ENCODE measurements at regions not wholly inside any gene's neighbourhood (a gene's known extent, or its start where the extent isn't known, plus 50 kb on each side); places are given as distances from the start of the nearest gene placed in this dataset.
"Not testable (repeated sequence)": the region's sequence is repeated elsewhere in the genome, so short reads cannot be mapped to it uniquely, and the experiment has no call there.

DNA sequence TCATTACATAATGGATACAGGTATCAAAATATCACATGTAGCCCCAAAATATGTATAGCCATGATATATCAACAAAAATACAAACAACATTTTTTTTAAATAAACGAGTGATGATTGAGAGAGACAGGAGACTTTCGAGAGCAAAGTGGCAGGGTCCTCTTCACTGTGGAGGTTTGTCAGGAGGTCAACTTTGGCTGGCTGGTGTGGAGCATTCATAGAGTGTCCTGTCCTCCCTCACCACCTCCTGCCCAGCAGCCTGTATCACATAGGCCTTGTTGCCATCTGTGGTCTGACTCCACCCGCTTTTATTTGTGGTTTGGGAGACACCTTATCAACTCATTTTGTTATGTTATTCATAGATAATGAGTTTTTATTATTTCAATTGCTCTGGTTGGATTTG, 206.9 kb downstream of the SYK start:
- no peak overlapping the region for H3K4me3 ChIP-seq (replicated peaks; ENCODE audit: insufficient read depth, low read length)
- no peak for TF ChIP-seq SPI1 (IDR thresholded peaks at IDR 0.05; ENCODE audit: borderline replicate concordance, low read depth)

DNA sequence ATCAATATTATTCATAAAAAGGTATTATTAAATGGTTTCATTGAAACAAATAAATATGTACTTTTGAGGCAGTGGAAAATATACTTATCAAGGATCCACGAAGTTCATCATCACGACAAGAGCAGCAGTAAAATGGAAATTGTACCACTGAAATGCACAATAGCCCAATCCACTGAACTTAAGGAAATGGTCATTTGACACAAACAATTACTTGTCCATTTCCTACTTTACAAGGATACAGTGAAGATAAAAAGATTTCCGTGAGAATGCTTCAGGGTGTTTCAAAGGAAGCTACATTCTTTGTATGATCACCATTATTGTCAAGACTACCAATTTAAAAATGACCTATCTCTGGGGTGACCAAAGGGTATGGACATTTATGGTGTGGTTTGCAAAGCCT, 210.3 kb downstream of the SYK start:
- TF ChIP-seq POLR2AphosphoS5 (IDR thresholded peaks at IDR 0.05; ENCODE audit: low read depth): no peak
- TF ChIP-seq, protein P1, sequence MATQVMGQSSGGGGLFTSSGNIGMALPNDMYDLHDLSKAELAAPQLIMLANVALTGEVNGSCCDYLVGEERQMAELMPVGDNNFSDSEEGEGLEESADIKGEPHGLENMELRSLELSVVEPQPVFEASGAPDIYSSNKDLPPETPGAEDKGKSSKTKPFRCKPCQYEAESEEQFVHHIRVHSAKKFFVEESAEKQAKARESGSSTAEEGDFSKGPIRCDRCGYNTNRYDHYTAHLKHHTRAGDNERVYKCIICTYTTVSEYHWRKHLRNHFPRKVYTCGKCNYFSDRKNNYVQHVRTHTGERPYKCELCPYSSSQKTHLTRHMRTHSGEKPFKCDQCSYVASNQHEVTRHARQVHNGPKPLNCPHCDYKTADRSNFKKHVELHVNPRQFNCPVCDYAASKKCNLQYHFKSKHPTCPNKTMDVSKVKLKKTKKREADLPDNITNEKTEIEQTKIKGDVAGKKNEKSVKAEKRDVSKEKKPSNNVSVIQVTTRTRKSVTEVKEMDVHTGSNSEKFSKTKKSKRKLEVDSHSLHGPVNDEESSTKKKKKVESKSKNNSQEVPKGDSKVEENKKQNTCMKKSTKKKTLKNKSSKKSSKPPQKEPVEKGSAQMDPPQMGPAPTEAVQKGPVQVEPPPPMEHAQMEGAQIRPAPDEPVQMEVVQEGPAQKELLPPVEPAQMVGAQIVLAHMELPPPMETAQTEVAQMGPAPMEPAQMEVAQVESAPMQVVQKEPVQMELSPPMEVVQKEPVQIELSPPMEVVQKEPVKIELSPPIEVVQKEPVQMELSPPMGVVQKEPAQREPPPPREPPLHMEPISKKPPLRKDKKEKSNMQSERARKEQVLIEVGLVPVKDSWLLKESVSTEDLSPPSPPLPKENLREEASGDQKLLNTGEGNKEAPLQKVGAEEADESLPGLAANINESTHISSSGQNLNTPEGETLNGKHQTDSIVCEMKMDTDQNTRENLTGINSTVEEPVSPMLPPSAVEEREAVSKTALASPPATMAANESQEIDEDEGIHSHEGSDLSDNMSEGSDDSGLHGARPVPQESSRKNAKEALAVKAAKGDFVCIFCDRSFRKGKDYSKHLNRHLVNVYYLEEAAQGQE (IDR thresholded peaks at IDR 0.05; ENCODE audit: insufficient replicate concordance, low read depth): no peak
- TF ChIP-seq GABPA (IDR thresholded peaks at IDR 0.05; ENCODE audit: low read depth): no peak
- no peak for TF ChIP-seq SPI1 (IDR thresholded peaks at IDR 0.05; ENCODE audit: borderline replicate concordance, low read depth)
- TF ChIP-seq, protein P2, sequence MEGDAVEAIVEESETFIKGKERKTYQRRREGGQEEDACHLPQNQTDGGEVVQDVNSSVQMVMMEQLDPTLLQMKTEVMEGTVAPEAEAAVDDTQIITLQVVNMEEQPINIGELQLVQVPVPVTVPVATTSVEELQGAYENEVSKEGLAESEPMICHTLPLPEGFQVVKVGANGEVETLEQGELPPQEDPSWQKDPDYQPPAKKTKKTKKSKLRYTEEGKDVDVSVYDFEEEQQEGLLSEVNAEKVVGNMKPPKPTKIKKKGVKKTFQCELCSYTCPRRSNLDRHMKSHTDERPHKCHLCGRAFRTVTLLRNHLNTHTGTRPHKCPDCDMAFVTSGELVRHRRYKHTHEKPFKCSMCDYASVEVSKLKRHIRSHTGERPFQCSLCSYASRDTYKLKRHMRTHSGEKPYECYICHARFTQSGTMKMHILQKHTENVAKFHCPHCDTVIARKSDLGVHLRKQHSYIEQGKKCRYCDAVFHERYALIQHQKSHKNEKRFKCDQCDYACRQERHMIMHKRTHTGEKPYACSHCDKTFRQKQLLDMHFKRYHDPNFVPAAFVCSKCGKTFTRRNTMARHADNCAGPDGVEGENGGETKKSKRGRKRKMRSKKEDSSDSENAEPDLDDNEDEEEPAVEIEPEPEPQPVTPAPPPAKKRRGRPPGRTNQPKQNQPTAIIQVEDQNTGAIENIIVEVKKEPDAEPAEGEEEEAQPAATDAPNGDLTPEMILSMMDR (IDR thresholded peaks at IDR 0.05; ENCODE audit: insufficient read depth, low read length): no peak
- no peak for DNase-seq (ENCODE audit: low read depth in 1 of 2, low spot score in 1 of 2)
- Histone ChIP-seq H3K27me3 (ENCODE audit: insufficient read depth, poor library complexity, severe bottlenecking) (no peaks in the 10 kb centered on the region), H3K27ac (replicated peaks) (no peak overlapping the region), H3K4me3 (replicated peaks; ENCODE audit: insufficient read depth, low read length) (no peak overlapping the region)

More for the DNA sequence above, 206.9 kb downstream of the SYK start:
- DNase-seq (ENCODE audit: low read depth in 1 of 2, low spot score in 1 of 2): no peak
- Histone ChIP-seq H3K27ac (replicated peaks) (no peak overlapping the region), H3K27me3 (ENCODE audit: insufficient read depth, poor library complexity, severe bottlenecking) (no peaks in the 10 kb centered on the region)

DNA sequence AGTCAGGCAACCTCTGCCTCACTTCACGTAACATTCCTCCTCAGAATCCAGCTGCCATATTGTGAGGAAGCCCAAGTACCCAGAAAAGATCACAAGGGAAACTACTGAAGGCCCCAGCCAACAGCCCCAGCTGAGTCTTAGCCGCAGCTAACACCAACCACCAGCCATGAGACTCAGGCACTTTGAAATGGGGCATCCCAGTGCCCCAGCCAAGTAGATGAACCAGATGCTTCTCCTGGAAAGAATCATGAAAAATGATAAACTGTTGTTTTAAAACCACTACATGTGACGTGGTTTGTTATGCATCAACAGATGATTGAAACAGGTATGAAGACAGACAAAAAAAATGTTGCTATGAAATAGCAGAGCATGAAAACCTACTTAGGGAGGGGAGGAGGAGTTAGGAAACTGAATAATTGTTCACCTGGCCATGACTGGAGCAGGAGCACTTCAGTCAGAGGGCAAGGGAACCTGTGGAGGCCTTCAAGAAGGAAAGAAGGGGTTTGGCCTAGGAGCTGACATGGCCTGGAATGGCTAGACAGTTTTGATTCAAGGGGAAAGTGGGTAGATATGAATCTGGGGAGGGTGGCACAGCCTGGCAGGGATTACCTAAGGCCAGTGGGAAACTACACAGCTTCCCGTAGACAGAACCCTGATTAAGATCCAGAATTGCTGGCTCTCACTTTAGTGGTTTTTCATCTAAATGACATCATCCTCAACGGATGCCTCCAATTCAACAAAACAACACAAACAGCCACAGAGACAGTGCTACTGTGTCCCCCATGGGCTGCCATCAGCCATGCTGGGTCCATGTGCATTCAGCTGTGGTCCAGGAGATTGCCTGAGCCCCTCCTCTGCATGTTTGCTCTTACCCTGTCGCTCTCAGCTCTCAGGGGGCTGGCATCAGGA, 211.6 kb downstream of the SYK start:
- H3K27ac ChIP-seq (replicated peaks): no peak overlapping the region
- no peak for TF ChIP-seq GABPA (IDR thresholded peaks at IDR 0.05; ENCODE audit: low read depth)
- TF ChIP-seq SPI1 (IDR thresholded peaks at IDR 0.05; ENCODE audit: borderline replicate concordance, low read depth): no peak
- TF ChIP-seq, protein P1 (IDR thresholded peaks at IDR 0.05; ENCODE audit: insufficient replicate concordance, low read depth): no peak
- TF ChIP-seq, protein P2 (IDR thresholded peaks at IDR 0.05; ENCODE audit: insufficient read depth, low read length): no peak
- no peak for TF ChIP-seq POLR2AphosphoS5 (IDR thresholded peaks at IDR 0.05; ENCODE audit: low read depth)
- no peaks in the 10 kb centered on the region for H3K27me3 ChIP-seq (ENCODE audit: insufficient read depth, poor library complexity, severe bottlenecking)
- no peak overlapping the region for H3K4me3 ChIP-seq (replicated peaks; ENCODE audit: insufficient read depth, low read length)
- DNase-seq (ENCODE audit: low read depth in 1 of 2, low spot score in 1 of 2): no peak

DNA sequence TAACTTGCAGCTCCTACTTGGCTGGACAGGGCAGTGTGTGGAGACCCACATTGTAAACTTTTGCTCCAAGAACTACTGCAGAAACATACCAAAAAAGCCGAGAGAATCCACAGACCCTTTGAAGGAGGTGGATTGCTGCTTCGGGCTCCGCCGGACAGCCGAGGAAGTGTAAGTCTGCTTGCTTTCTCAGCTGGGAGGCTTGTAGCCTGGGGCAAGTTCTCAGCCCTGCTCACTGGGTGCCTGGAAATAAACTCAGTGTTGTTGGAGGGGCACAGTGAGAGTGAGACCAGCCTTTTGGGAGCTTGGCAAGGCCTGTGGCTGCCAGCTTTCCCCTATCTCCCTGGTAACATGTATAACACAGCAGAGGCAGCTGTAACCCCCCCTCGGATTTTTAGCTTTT, 215.6 kb downstream of the SYK start:
- no peak overlapping the region for H3K4me3 ChIP-seq (replicated peaks; ENCODE audit: insufficient read depth, low read length)
- TF ChIP-seq POLR2AphosphoS5 (IDR thresholded peaks at IDR 0.05; ENCODE audit: low read depth) (no peak), GABPA (IDR thresholded peaks at IDR 0.05; ENCODE audit: low read depth) (no peak), SPI1 (IDR thresholded peaks at IDR 0.05; ENCODE audit: borderline replicate concordance, low read depth) (no peak)
- TF ChIP-seq, protein P2 (IDR thresholded peaks at IDR 0.05; ENCODE audit: insufficient read depth, low read length): no peak
- TF ChIP-seq, protein P1 (IDR thresholded peaks at IDR 0.05; ENCODE audit: insufficient replicate concordance, low read depth): no peak
- DNase-seq (ENCODE audit: low read depth in 1 of 2, low spot score in 1 of 2): no peak
- no peak overlapping the region for H3K27ac ChIP-seq (replicated peaks)
- H3K27me3 ChIP-seq (ENCODE audit: insufficient read depth, poor library complexity, severe bottlenecking): no peaks in the 10 kb centered on the region

DNA sequence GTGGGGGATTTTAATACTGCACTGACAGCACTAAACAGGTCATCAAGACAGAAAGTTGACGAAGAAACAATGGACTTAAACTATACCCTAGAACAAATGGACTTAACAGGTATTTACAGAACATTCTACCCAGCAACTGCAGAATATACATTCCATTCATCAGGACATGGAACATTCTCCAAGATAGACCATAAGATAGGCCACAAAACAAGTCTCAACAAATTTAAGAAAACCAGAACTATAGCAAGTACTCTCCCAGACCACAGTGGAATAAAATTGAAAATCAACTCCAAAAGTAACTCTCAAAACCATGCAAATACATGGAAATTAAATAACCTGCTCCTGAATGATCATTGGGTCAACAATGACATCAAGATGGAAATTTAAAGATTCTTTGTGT, 218.3 kb downstream of the SYK start:
- not testable (repeated sequence) for DNase-seq (ENCODE audit: low read depth in 1 of 2, low spot score in 1 of 2)

More for the DNA sequence above, 218.3 kb downstream of the SYK start:
- H3K4me3 ChIP-seq (replicated peaks; ENCODE audit: insufficient read depth, low read length); H3K27ac ChIP-seq (replicated peaks); H3K27me3 ChIP-seq (ENCODE audit: insufficient read depth, poor library complexity, severe bottlenecking): not testable (repeated sequence)

All from HL-60 (cell line).